ENCODE measurements at regions not wholly inside any gene's neighbourhood (a gene's known extent, or its start where the extent isn't known, plus 50 kb on each side); places are given as distances from the start of the nearest gene placed in this dataset.

GRCh38 chr11:43547430-43547831 lies 133.1 kb upstream of the HSD17B12 start:
- Histone ChIP-seq H3K9me3 (ENCODE audit: control extremely low read depth in 1 of 3, control insufficient read depth in 2 of 3, insufficient read depth in 1 of 3, low read length in 2 of 3) (peaks cover 0 to 10% (median 0%) of the 10 kb centered on the region in 3 donors), H3K4me2 (replicated peaks; ENCODE audit: low read depth, low read length, poor library complexity, severe bottlenecking) (peak overlapping the region; percentile 15), H3K4me3 (ENCODE audit: control extremely low read depth in 1 of 5, extremely low read depth in 1 of 5, insufficient read depth in 1 of 5, low read depth in 2 of 5, low read length in 4 of 5) (no peak overlapping the region), H3K9ac (ENCODE audit: low read length) (no peak overlapping the region), H3K27me3 (replicated peaks in 1 of 4; ENCODE audit: control extremely low read depth in 1 of 4, control insufficient read depth in 3 of 4, insufficient read depth in 4 of 4, low read length in 3 of 4) (peaks cover 0 to 37% (median 5%) of the 10 kb centered on the region in 4 experiments), H3K36me3 (replicated peaks in 1 of 2; ENCODE audit: control extremely low read depth in 1 of 2, control insufficient read depth in 1 of 2, extremely low read depth in 1 of 2, insufficient read depth in 2 of 2, low read length in 1 of 2) (no peaks in the 10 kb centered on the region), H3K4me1 (ENCODE audit: control insufficient read depth in 2 of 2, insufficient read depth in 2 of 2, low read length in 2 of 2) (peaks cover 0 to 4% of the 10 kb centered on the region in 2 donors), H3K27ac (ENCODE audit: low read length in 2 of 2) (no peak overlapping the region), H2AFZ (ENCODE audit: insufficient read depth, low read depth, low read length, poor library complexity, severe bottlenecking) (no peak overlapping the region), H3K79me2 (ENCODE audit: control insufficient read depth, insufficient read depth, low read length) (no peaks in the 10 kb centered on the region), H4K20me1 (ENCODE audit: control insufficient read depth, insufficient read depth, low read length, poor library complexity, severe bottlenecking) (no peaks in the 10 kb centered on the region)
- POLR2A ChIA-PET, result no interaction called here
- peaks cover 66% of the 10 kb centered on the region for H3K27me3 Mint-ChIP-seq
- no peak for DNase-seq
- CTCF ChIA-PET, result no interaction called here
- TF ChIP-seq CTCF (IDR thresholded peaks at IDR 0.05) (no peak), EZH2 (IDR thresholded peaks at IDR 0.05; ENCODE audit: borderline replicate concordance, insufficient read depth, low read depth, low read length, poor library complexity, severe bottlenecking) (no peak)
- peaks cover 4% of the 10 kb centered on the region for H3K4me1 Mint-ChIP-seq
- H3K9me3 Mint-ChIP-seq (ENCODE audit: insufficient read depth), result peaks cover 2% of the 10 kb centered on the region
- H3K27ac Mint-ChIP-seq, result no peak overlapping the region
- ATAC-seq (ENCODE audit: low read depth), result no peak
- intact Hi-C loops (cut with micrococcal nuclease), result no loop called here
- H3K4me3 Mint-ChIP-seq, result no peak overlapping the region
- 9% methylated on average over 21 of the region's 33 CpGs for WGBS (ENCODE audit: insufficient coverage)

- Mint-ChIP-seq H3K9me3 (ENCODE audit: insufficient read depth) (peaks cover 2% of the 10 kb centered on the region), H3K27ac (no peak overlapping the region), H3K4me1 (peaks cover 4% of the 10 kb centered on the region), H3K4me3 (no peak overlapping the region), H3K27me3 (peaks cover 61% of the 10 kb centered on the region)
- Histone ChIP-seq H3K36me3 (replicated peaks in 1 of 2; ENCODE audit: control extremely low read depth in 1 of 2, control insufficient read depth in 1 of 2, extremely low read depth in 1 of 2, insufficient read depth in 2 of 2, low read length in 1 of 2) (no peaks in the 10 kb centered on the region), H2AFZ (ENCODE audit: insufficient read depth, low read depth, low read length, poor library complexity, severe bottlenecking) (no peak overlapping the region), H3K9me3 (ENCODE audit: control extremely low read depth in 1 of 3, control insufficient read depth in 2 of 3, insufficient read depth in 1 of 3, low read length in 2 of 3) (peaks cover 0 to 10% (median 0%) of the 10 kb centered on the region in 3 donors), H3K4me3 (ENCODE audit: control extremely low read depth in 1 of 5, extremely low read depth in 1 of 5, insufficient read depth in 1 of 5, low read depth in 2 of 5, low read length in 4 of 5) (no peak overlapping the region), H3K27ac (ENCODE audit: low read length in 2 of 2) (no peak overlapping the region), H3K4me1 (ENCODE audit: control insufficient read depth in 2 of 2, insufficient read depth in 2 of 2, low read length in 2 of 2) (peaks cover 0 to 4% of the 10 kb centered on the region in 2 donors), H3K27me3 (replicated peaks in 1 of 4; ENCODE audit: control extremely low read depth in 1 of 4, control insufficient read depth in 3 of 4, insufficient read depth in 4 of 4, low read length in 3 of 4) (peaks cover 0 to 38% (median 5%) of the 10 kb centered on the region in 4 experiments), H3K79me2 (ENCODE audit: control insufficient read depth, insufficient read depth, low read length) (no peaks in the 10 kb centered on the region), H3K4me2 (replicated peaks; ENCODE audit: low read depth, low read length, poor library complexity, severe bottlenecking) (peak overlapping the region; percentile 15), H3K9ac (ENCODE audit: low read length) (no peak overlapping the region), H4K20me1 (ENCODE audit: control insufficient read depth, insufficient read depth, low read length, poor library complexity, severe bottlenecking) (no peaks in the 10 kb centered on the region)
- no peak for ATAC-seq (ENCODE audit: low read depth)
- CTCF ChIA-PET, result no interaction called here
- 34% methylated on average over 49 of the region's 51 CpGs for WGBS (ENCODE audit: insufficient coverage)
- intact Hi-C loops (cut with micrococcal nuclease), result no loop called here
- no peak for DNase-seq
- POLR2A ChIA-PET, result no interaction called here
- no peak for TF ChIP-seq EZH2 (IDR thresholded peaks at IDR 0.05; ENCODE audit: borderline replicate concordance, insufficient read depth, low read depth, low read length, poor library complexity, severe bottlenecking)
- no peak for TF ChIP-seq CTCF (IDR thresholded peaks at IDR 0.05)
Observed at GRCh38 chr11:43547889-43548381, 132.6 kb upstream of the HSD17B12 start.

Measured in B cell (primary cell).